Hepatocyte (in vitro differentiated cells): ENCODE measurements at regions not wholly inside any gene's neighbourhood (a gene's known extent, or its start where the extent isn't known, plus 50 kb on each side); places are given as distances from the start of the nearest gene placed in this dataset.

Source experiments
- DNase-seq: peaks from one replicate; pipeline ENCODE4 v3.0.0-alpha.2; 2016; ENCODE audit warnings: low spot score
- H2AFZ ChIP-seq: fragments of 200-600 bp; sonication (generic); 2 replicates; pipeline ENCODE4 v1.6.0; 2016; ENCODE audit warnings: antibody characterized with exemption, mild to moderate bottlenecking
- H3K27ac ChIP-seq: fragments of 200-600 bp; sonication (generic); 2 replicates; pipeline ENCODE4 v1.5.1; 2016; ENCODE audit warnings: mild to moderate bottlenecking
- H3K27me3 ChIP-seq: fragments of 200-600 bp; sonication (generic); 2 replicates; pipeline ENCODE4 v1.6.1; 2016
- H3K36me3 ChIP-seq: fragments of 200-600 bp; sonication (generic); replicated peaks from 2 replicates; pipeline ENCODE4 v1.5.1; 2016; ENCODE audit warnings: low read depth; ENCODE audit not compliant: insufficient read depth
- H3K4me1 ChIP-seq: fragments of 200-600 bp; sonication (generic); 2 replicates; pipeline ENCODE4 v1.5.1; 2016; ENCODE audit warnings: mild to moderate bottlenecking, moderate library complexity; ENCODE audit not compliant: insufficient read depth
- H3K4me2 ChIP-seq: fragments of 200-600 bp; sonication (generic); 2 replicates; pipeline ENCODE4 v1.6.0; 2016
- H3K4me3 ChIP-seq: fragments of 200-600 bp; sonication (generic); 2 replicates; pipeline ENCODE4 v1.5.1; 2016; ENCODE audit warnings: mild to moderate bottlenecking
- H3K79me2 ChIP-seq: fragments of 200-600 bp; sonication (generic); 2 replicates; pipeline ENCODE4 v1.6.0; 2017; ENCODE audit warnings: mild to moderate bottlenecking
- H3K9me2 ChIP-seq: fragments of 200-600 bp; sonication (generic); replicated peaks from 2 replicates; pipeline ENCODE4 v1.6.0; 2017; ENCODE audit warnings: mild to moderate bottlenecking; ENCODE audit not compliant: insufficient read depth
- H3K9me3 ChIP-seq: fragments of 200-600 bp; sonication (generic); 2 replicates; pipeline ENCODE4 v1.5.1; 2016; ENCODE audit warnings: low read depth, mild to moderate bottlenecking
- H4K20me1 ChIP-seq: fragments of 200-600 bp; sonication (generic); 2 replicates; pipeline ENCODE4 v1.6.0; 2016; ENCODE audit warnings: mild to moderate bottlenecking; ENCODE audit not compliant: insufficient read depth, poor library complexity, severe bottlenecking
- CTCF ChIP-seq: fragments of 200-600 bp; sonication (generic); IDR thresholded peaks from 2 replicates; pipeline ENCODE4 v1.5.1; 2016; ENCODE audit warnings: antibody characterized with exemption, mild to moderate bottlenecking; ENCODE audit not compliant: poor library complexity
- EZH2 ChIP-seq: fragments of 200-600 bp; sonication (generic); IDR thresholded peaks from 2 replicates; pipeline ENCODE4 v1.6.1; 2016; ENCODE audit warnings: antibody characterized with exemption, mild to moderate bottlenecking, borderline replicate concordance
- WGBS: methylation state at CpG from one replicate; pipeline ENCODE4 v1.1.6; 2016; ENCODE audit warnings: low lambda C conversion rate; ENCODE audit errors: missing lambda C conversion rate; 5-methylcytosine and 5-hydroxymethylcytosine counted together

GRCh38 chr10:127679642-127680255 lies 57.2 kb upstream of the FOXI2 start:
- no peak overlapping the region for H3K4me3 ChIP-seq
- H3K79me2 ChIP-seq: no peaks in the 10 kb centered on the region
- no peak for DNase-seq
- H3K9me3 ChIP-seq: no peaks in the 10 kb centered on the region
- H3K36me3 ChIP-seq: no peaks in the 10 kb centered on the region
- TF ChIP-seq CTCF (peak; percentile 31), EZH2 (no peak)
- no peaks in the 10 kb centered on the region for H3K27me3 ChIP-seq
- H4K20me1 ChIP-seq: no peaks in the 10 kb centered on the region
- H3K4me1 ChIP-seq: no peaks in the 10 kb centered on the region
- H3K9me2 ChIP-seq: no peaks in the 10 kb centered on the region
- WGBS: 78% methylated on average over 3 of the region's 3 CpGs
- no peak overlapping the region for H3K4me2 ChIP-seq
- no peak overlapping the region for H3K27ac ChIP-seq
- no peak overlapping the region for H2AFZ ChIP-seq
